CD4-positive, alpha-beta memory T cell (primary cell): ENCODE measurements at regions not wholly inside any gene's neighbourhood (a gene's known extent, or its start where the extent isn't known, plus 50 kb on each side); places are given as distances from the start of the nearest gene placed in this dataset.

Experiments
- CTCF ChIA-PET: fragments of 350-600 bp; sonication (Branson Sonifier 250); formaldehyde crosslinking; loops from one replicate; lab custom pipeline; 2021; ENCODE audit warnings: inconsistent platforms; ENCODE audit not compliant: partially characterized antibody; lab: Charles Lee
- POLR2A ChIA-PET: fragments of 350-600 bp; sonication (Branson Sonifier 250); formaldehyde crosslinking; loops from one replicate; lab custom pipeline; 2021; ENCODE audit not compliant: partially characterized antibody; lab: Charles Lee
- DNase-seq, 5 donors: peaks; one replicate each; pipeline versions ENCODE4 v3.0.0 to v3.0.0-alpha.2; 2020 to 2022; ENCODE audit warnings: mixed read lengths in 1 of 5
- H3K27ac ChIP-seq: one replicate; pipeline ENCODE4 v1.7.0; 2013; ENCODE audit warnings: low read depth, low read length
- H3K27me3 ChIP-seq: 2 replicates; pipeline ENCODE4 v1.7.0; 2013; ENCODE audit warnings: mild to moderate bottlenecking, low read length, moderate library complexity; ENCODE audit not compliant: insufficient read depth
- H3K36me3 ChIP-seq: 2 replicates; pipeline ENCODE4 v1.7.0; 2013; ENCODE audit warnings: mild to moderate bottlenecking, low read length, moderate library complexity; ENCODE audit not compliant: insufficient read depth
- H3K4me1 ChIP-seq: 2 replicates; pipeline ENCODE4 v1.7.0; 2013; ENCODE audit warnings: mild to moderate bottlenecking, low read length, moderate library complexity; ENCODE audit not compliant: insufficient read depth
- H3K4me3 ChIP-seq, 2 donors: one replicate each; pipeline ENCODE4 v1.7.0; 2013; ENCODE audit warnings: low read length in 2 of 2, mild to moderate bottlenecking in 1 of 2
- H3K9me3 ChIP-seq, 2 donors: one replicate each; pipeline ENCODE4 v1.7.0; 2013; ENCODE audit warnings: low read length in 2 of 2, control low read depth in 1 of 2; ENCODE audit not compliant: control insufficient read depth in 1 of 2
- H3K27ac Mint-ChIP-seq, 7 donors: one replicate each; pipeline ENCODE4 v1.8.0; 2020 to 2021; ENCODE audit warnings: mixed read lengths in 7 of 7, mild to moderate bottlenecking in 6 of 7, inconsistent platforms in 3 of 7, moderate library complexity in 3 of 7
- H3K27me3 Mint-ChIP-seq, 2 donors: one replicate each; pipeline ENCODE4 v1.8.0; 2020 to 2021; ENCODE audit warnings: mixed read lengths in 2 of 2
- H3K36me3 Mint-ChIP-seq, 2 donors: one replicate each; pipeline ENCODE4 v1.8.0; 2020 to 2021; ENCODE audit warnings: mixed read lengths in 2 of 2, inconsistent platforms in 1 of 2, mild to moderate bottlenecking in 1 of 2
- H3K4me1 Mint-ChIP-seq, 4 donors: one replicate each; pipeline ENCODE4 v1.8.0; 2020 to 2021; ENCODE audit warnings: mixed read lengths in 4 of 4, mild to moderate bottlenecking in 1 of 4
- H3K4me3 Mint-ChIP-seq, 8 donors: one replicate each; pipeline ENCODE4 v1.8.0; 2020 to 2021; ENCODE audit warnings: mixed read lengths in 8 of 8, mild to moderate bottlenecking in 7 of 8, moderate library complexity in 6 of 8, inconsistent platforms in 3 of 8
- H3K9me3 Mint-ChIP-seq, 8 donors: one replicate each; pipeline ENCODE4 v1.8.0; 2020 to 2021; ENCODE audit warnings: mixed read lengths in 8 of 8, mild to moderate bottlenecking in 5 of 8, inconsistent platforms in 3 of 8, moderate library complexity in 1 of 8
- intact Hi-C: fragments of 100-400 bp; cut with micrococcal nuclease; formaldehyde crosslinking; loops from one replicate; pipeline ENCODE4 v1.15.1; 2023

DNA sequence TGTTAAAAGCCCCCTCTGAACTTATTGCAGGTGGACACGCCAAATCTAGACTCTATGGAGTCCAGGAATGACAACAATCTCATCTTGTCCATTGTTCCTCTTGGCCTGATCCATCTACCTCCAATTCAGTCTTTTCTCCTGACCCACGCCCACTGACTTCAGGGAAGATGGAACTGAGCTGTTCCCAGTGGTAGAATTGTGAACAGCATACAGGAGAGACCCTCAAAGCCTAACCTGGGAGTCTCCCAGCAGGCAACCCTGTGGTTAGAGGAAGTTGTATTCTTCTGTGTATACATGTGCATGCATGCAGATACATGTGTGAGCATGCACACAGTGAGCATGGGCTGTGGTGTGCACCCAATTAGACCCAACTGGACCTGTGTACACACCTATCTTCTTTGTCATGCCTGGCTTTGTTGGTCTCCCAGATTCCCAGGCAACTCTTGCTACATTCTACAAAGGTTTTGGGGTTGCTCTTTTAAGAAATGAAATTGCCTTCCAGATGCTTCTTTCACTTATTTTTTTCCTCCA is 286.0 kb downstream of the ZSWIM6 start:
- intact Hi-C loops, result no loop called here
- Mint-ChIP-seq H3K4me3 (no peak overlapping the region), H3K9me3 (no peaks in the 10 kb centered on the region), H3K4me1 (no peaks in the 10 kb centered on the region), H3K36me3 (no peaks in the 10 kb centered on the region), H3K27ac (no peak overlapping the region), H3K27me3 (peaks cover 5 to 18% of the 10 kb centered on the region in 2 donors)
- ChIA-PET POLR2A (no interaction called here), CTCF (no interaction called here)
- Histone ChIP-seq H3K36me3 (no peaks in the 10 kb centered on the region), H3K27me3 (no peaks in the 10 kb centered on the region), H3K4me3 (no peak overlapping the region), H3K4me1 (no peaks in the 10 kb centered on the region), H3K27ac (no peak overlapping the region), H3K9me3 (no peaks in the 10 kb centered on the region)
- DNase-seq, result no peak

DNA sequence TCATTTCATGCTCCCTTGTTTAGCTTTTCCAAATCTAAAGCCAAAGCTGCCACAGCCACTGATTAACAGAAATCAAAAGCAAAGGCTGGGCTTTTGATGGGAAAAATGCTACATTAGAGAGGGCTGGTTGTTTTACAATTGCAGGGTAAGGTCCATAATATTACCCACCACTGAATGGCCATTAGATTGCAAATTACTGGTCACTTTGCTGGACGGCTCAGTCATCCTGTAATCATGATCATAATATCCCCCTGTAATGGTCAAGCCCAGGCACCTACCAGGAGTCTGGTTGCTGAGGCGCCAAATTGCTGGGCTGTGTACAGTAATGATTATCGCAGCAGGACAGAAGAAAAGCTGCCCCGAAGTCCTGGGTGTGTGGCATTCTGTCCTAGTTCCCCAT is 286.5 kb downstream of the ZSWIM6 start:
- POLR2A ChIA-PET, result no interaction called here
- Mint-ChIP-seq H3K9me3 (no peaks in the 10 kb centered on the region), H3K4me1 (no peaks in the 10 kb centered on the region), H3K36me3 (no peaks in the 10 kb centered on the region), H3K27me3 (peaks cover 5 to 17% of the 10 kb centered on the region in 2 donors), H3K4me3 (no peak overlapping the region), H3K27ac (no peak overlapping the region)
- no peak overlapping the region for H3K4me3 ChIP-seq
- CTCF ChIA-PET, result no interaction called here
- no peak overlapping the region for H3K27ac ChIP-seq
- H3K4me1 ChIP-seq, result no peaks in the 10 kb centered on the region
- H3K27me3 ChIP-seq, result no peaks in the 10 kb centered on the region
- H3K36me3 ChIP-seq, result no peaks in the 10 kb centered on the region
- H3K9me3 ChIP-seq, result no peaks in the 10 kb centered on the region
- no peak for DNase-seq
- intact Hi-C loops, result no loop called here

DNA sequence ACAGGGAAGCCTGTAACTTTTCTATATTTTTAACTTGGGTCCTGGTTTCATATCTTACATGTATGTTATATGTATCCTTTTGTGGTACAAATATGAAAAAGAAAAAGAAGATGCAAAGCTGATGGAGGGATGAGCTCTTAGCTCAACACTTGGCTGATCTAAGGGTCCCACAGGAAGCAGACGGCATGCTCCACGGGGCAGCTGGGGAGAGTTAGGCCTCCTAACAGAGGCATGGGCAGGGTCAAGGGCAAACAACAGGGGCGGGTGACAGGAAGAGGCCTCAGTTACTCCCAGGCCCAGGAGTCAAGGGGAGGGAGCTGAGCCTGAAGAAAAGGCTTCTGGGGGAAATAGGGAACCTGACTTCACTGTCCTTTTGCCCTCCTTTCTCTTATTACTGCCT is 287.2 kb downstream of the ZSWIM6 start:
- Mint-ChIP-seq H3K9me3 (no peaks in the 10 kb centered on the region), H3K4me3 (no peak overlapping the region), H3K36me3 (no peaks in the 10 kb centered on the region), H3K27me3 (peaks cover 5 to 16% of the 10 kb centered on the region in 2 donors), H3K27ac (no peak overlapping the region), H3K4me1 (no peaks in the 10 kb centered on the region)
- no peaks in the 10 kb centered on the region for H3K4me1 ChIP-seq
- intact Hi-C loops, result no loop called here
- no peak overlapping the region for H3K4me3 ChIP-seq
- H3K27ac ChIP-seq, result no peak overlapping the region
- POLR2A ChIA-PET, result no interaction called here
- CTCF ChIA-PET, result no interaction called here
- no peaks in the 10 kb centered on the region for H3K9me3 ChIP-seq
- no peaks in the 10 kb centered on the region for H3K27me3 ChIP-seq
- no peaks in the 10 kb centered on the region for H3K36me3 ChIP-seq
- no peak for DNase-seq

DNA sequence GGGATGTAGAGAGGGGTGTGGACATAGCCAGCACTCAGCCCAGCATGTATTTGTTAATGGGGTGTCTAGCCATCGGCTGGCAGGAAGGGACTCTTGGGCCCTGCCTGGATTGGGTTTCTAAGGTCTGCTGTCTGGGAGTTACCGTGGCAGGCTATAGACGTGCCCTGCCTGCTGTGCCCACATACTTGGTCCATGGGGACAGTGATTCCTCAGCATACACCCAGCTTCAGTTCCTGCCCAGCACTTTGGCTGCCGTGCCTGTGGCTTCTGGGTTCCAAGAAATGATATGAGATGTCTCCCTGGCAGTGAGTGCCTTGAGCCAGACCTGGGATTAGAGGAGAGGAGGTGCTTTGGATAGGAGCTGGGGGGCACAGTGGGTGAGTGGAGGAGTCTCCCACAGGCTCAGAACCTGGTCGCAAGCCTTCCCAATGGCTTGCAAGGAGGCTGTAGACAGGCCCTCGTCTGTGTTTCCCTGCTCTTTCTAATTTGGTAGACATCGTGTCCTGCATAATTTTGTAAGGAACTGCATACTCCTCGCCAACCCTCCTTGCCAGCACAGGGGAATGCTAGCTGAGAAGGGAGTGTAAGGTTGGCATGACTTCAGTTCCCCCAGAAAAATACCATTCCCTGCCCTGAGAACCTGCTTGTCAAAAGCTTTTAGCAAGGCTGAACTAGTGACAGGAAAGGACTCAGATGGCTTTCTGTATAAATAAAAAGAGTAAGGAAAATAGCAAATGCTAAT is 287.9 kb downstream of the ZSWIM6 start:
- Histone ChIP-seq H3K27me3 (no peaks in the 10 kb centered on the region), H3K4me3 (no peak overlapping the region), H3K9me3 (no peaks in the 10 kb centered on the region), H3K4me1 (no peaks in the 10 kb centered on the region), H3K36me3 (no peaks in the 10 kb centered on the region), H3K27ac (no peak overlapping the region)
- POLR2A ChIA-PET, result no interaction called here
- CTCF ChIA-PET, result interaction anchor here (1.3 kb wide), 1 partner anchor 38 kb away, joined by 3 read pairs; no protein-coding TSS in a partner anchor
- Mint-ChIP-seq H3K27me3 (peaks cover 5 to 19% of the 10 kb centered on the region in 2 donors), H3K4me1 (peaks cover 0 to 1% (median 0%) of the 10 kb centered on the region in 4 donors), H3K36me3 (no peaks in the 10 kb centered on the region), H3K27ac (no peak overlapping the region), H3K4me3 (no peak overlapping the region), H3K9me3 (no peaks in the 10 kb centered on the region)
- no peak for DNase-seq
- intact Hi-C loops, result no loop called here

DNA sequence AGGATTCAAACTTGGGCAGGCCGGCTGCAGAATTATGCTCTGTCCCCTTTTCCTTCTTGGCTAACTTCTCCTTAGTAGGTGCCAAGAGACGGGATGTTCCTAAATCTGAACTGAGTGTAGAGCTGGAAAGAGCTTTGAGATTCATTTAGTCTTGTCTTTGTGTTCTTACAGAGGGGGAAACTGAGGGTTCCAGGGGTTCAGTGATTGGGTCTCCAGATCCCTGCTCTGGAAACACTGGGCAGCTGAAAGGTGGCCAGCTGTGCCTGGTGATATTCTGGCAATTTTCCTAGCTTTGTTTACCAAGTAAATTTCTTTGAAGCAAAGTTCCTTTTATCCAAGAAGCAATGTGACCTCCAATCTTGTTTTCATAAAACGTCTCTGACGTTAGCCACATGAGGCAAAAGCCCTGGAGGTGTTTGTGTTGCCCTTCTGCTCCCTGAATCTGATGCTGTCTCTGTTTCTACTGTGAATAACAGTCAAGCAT is 288.7 kb downstream of the ZSWIM6 start:
- H3K27ac Mint-ChIP-seq, result no peak overlapping the region
- Histone ChIP-seq H3K9me3 (no peaks in the 10 kb centered on the region), H3K27ac (no peak overlapping the region), H3K36me3 (no peaks in the 10 kb centered on the region), H3K4me1 (peaks cover 6% of the 10 kb centered on the region), H3K4me3 (no peak overlapping the region), H3K27me3 (no peaks in the 10 kb centered on the region)
- CTCF ChIA-PET, result interaction anchor here (1.3 kb wide), 1 partner anchor 37 kb away, joined by 3 read pairs; no protein-coding TSS in a partner anchor
- H3K27me3 Mint-ChIP-seq, result peaks cover 5 to 23% of the 10 kb centered on the region in 2 donors
- no peak for DNase-seq
- POLR2A ChIA-PET, result no interaction called here
- H3K4me3 Mint-ChIP-seq, result no peak overlapping the region
- peaks cover 0 to 6% (median 0%) of the 10 kb centered on the region in 4 donors for H3K4me1 Mint-ChIP-seq
- intact Hi-C loops, result no loop called here
- no peaks in the 10 kb centered on the region for H3K36me3 Mint-ChIP-seq
- no peaks in the 10 kb centered on the region for H3K9me3 Mint-ChIP-seq

DNA sequence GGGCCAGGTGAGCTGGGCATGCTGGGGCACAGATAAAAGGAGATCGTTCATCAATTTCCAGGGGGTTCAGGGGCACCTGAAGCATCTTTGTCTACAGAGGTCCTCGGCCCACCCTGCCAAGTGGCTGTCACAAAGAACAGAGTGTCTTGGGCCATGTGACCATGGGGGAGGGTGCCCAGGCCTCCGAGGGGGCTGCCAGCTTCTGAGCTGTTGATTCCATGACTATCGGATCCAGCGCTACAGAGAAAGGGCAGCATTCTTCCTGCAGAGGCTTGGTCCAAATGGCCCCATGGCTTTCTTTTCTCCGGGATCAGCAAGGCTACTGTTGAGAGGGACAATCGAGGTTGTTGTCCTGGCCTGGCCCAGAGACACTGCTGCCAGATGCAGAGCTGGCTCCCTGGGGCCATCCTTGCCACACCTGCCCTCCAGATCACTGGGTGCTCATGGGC is 289.2 kb downstream of the ZSWIM6 start:
- intact Hi-C loops, result no loop called here
- Histone ChIP-seq H3K36me3 (no peaks in the 10 kb centered on the region), H3K27ac (no peak overlapping the region), H3K27me3 (peaks cover under 1% of the 10 kb centered on the region), H3K9me3 (no peaks in the 10 kb centered on the region), H3K4me3 (no peak overlapping the region), H3K4me1 (peaks cover 9% of the 10 kb centered on the region)
- Mint-ChIP-seq H3K4me3 (no peak overlapping the region), H3K4me1 (peaks cover 0 to 6% (median 0%) of the 10 kb centered on the region in 4 donors), H3K27me3 (peaks cover 5 to 23% of the 10 kb centered on the region in 2 donors), H3K36me3 (no peaks in the 10 kb centered on the region), H3K27ac (no peak overlapping the region), H3K9me3 (no peaks in the 10 kb centered on the region)
- DNase-seq, result no peak
- CTCF ChIA-PET, result interaction anchor here (1.3 kb wide), 1 partner anchor 37 kb away, joined by 3 read pairs; no protein-coding TSS in a partner anchor
- POLR2A ChIA-PET, result no interaction called here

DNA sequence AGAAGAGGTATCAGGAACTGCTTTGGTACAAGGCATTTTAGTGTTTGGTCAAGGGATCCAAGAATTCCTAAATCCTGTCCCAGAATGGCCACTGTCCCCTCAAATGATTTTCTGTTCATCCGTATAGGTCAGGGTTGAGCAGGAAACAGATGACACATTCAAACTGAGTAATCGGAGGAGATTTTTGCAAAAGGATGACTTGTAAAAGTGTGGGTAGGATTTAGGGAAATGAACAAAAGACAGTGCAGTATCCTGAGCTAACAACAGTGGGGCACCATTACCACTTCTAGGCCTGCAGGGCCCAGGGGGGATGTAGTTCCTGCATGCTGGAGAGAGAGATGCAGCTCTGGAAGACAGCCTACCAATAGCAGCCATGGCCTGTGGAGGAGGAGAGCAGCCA is 290.1 kb downstream of the ZSWIM6 start:
- CTCF ChIA-PET, result no interaction called here
- POLR2A ChIA-PET, result no interaction called here
- DNase-seq, result no peak
- Histone ChIP-seq H3K27ac (no peak overlapping the region), H3K4me3 (no peak overlapping the region), H3K36me3 (no peaks in the 10 kb centered on the region), H3K4me1 (peaks cover 9% of the 10 kb centered on the region), H3K9me3 (no peaks in the 10 kb centered on the region), H3K27me3 (peaks cover 6% of the 10 kb centered on the region)
- H3K27me3 Mint-ChIP-seq, result peaks cover 12 to 29% of the 10 kb centered on the region in 2 donors
- H3K9me3 Mint-ChIP-seq, result peaks cover 0 to 2% (median 0%) of the 10 kb centered on the region in 8 donors
- H3K4me1 Mint-ChIP-seq, result peaks cover 0 to 11% (median 2%) of the 10 kb centered on the region in 4 donors
- no peak overlapping the region for H3K4me3 Mint-ChIP-seq
- intact Hi-C loops, result no loop called here
- no peak overlapping the region for H3K27ac Mint-ChIP-seq
- H3K36me3 Mint-ChIP-seq, result no peaks in the 10 kb centered on the region
